GM21717 (cell line): ENCODE measurements at regions not wholly inside any gene's neighbourhood (a gene's known extent, or its start where the extent isn't known, plus 50 kb on each side); places are given as distances from the start of the nearest gene placed in this dataset.
"Not testable (repeated sequence)": the region's sequence is repeated elsewhere in the genome, so short reads cannot be mapped to it uniquely, and the experiment has no call there.

ENCODE experiments used
- ATAC-seq: cut with Tn5 transposase; IDR thresholded peaks from one replicate; pipeline ENCODE4 v1.9.1; 2021; ENCODE audit warnings: mild to moderate bottlenecking, moderate library complexity; ENCODE audit not compliant: unreplicated experiment

DNA sequence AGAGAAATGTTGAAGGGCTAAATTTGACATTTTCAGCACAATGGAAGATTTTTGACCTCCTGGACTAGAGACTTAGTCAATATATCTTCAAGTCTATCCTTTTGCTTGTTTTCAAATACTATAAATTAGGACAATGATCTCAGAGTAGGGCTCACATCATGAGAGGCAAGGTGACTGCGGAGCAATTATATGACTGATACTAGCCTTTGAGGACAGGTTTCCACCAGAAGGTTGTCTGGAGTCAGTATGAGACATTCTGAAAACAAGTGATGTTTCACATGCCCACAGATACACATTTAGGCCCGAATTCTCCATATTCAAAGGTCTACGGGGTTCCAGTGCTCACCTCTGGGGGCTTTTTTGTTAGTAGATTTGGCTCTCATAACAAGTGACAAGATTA, 142.3 kb upstream of the SAMSN1 start:
- no peak for ATAC-seq

- ATAC-seq, result peak; percentile 57
Measured at GRCh38 chr21:14687268-14687625, 141.1 kb upstream of the SAMSN1 start.

DNA sequence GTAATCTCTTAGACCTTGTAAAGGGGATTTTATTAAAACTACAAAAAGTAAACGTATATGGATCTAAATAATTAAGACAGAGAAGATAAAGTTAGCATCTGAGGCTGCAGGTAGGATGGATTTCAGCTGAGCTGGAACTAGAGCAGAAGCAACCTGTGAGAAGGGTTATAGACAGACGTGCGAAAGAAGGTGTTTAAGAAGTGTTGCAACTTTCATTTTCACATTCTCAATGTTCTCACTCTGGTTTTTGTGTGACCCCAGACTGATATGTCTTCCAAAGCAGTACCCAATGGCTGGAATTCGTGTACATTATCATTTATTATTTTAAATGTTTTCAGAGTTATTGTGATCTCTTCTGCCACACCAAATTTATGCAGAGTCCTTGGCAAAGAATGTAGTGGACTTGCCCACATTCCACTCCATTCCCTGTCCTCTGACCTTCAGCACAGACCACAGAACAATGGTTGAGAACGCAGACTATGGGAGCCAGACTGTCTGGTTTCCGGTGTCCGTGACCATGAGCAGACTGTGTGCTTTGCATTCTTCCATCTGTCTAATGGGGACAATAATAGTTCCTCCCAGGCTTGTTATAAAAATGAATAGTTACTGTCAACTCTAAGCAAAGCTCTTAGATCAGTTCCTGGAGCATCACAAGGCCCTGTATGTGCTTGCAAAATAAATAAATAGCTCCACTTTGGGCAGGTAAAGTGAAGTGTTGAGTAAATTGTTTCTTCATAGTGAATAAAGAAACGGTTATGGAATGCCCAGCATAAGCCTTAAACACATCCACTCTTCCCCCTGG, 140.6 kb upstream of the SAMSN1 start:
- peak; percentile 68 for ATAC-seq

DNA sequence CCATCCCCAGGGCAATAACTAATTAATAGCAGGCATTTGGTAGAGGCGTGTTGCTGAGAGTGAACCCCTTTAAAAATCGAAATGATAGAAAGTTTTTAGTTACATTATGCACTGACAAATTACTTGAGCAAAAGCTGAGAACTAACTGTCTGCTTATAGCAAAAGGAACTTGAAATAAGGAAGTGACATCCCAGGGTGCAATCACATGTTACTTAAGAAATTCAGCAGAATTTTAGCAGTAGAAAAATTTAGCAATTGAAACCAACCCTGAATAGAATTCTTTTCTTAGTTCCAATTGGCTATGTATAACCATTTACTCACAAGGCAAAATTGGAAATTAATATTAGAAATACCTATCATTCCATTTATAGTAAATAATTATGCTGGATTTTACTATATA, 139.5 kb upstream of the SAMSN1 start:
- no peak for ATAC-seq

GRCh38 chr21:14684071-14684470, 138.0 kb upstream of the SAMSN1 start:
- no peak for ATAC-seq

DNA sequence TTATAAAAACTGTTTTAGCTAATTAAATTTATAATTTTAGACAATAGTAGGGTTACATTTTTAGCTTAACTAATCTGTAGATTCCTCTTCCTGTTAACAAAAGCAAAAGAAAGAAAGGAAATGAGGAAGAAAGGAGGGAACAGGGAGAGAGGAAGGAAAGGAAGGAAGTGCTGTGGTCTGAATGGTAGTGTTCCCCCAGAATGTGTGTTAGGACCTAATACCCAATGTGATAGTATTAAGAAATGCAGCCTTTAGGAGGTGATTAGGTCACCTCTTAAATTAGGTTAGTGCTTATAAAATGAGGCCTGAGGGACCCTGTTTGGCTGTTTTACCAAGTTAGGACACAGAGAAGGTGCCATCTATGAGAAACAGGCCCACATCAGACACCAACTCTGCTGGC, 136.9 kb upstream of the SAMSN1 start:
- no peak for ATAC-seq

GRCh38 chr21:14678973-14679574, 133.0 kb upstream of the SAMSN1 start:
- ATAC-seq, result no peak

- ATAC-seq, result no peak
Measured at GRCh38 chr21:14677639-14678179, 131.6 kb upstream of the SAMSN1 start.

- no peak for ATAC-seq
Measured at GRCh38 chr21:14677013-14677412, 130.9 kb upstream of the SAMSN1 start.

DNA sequence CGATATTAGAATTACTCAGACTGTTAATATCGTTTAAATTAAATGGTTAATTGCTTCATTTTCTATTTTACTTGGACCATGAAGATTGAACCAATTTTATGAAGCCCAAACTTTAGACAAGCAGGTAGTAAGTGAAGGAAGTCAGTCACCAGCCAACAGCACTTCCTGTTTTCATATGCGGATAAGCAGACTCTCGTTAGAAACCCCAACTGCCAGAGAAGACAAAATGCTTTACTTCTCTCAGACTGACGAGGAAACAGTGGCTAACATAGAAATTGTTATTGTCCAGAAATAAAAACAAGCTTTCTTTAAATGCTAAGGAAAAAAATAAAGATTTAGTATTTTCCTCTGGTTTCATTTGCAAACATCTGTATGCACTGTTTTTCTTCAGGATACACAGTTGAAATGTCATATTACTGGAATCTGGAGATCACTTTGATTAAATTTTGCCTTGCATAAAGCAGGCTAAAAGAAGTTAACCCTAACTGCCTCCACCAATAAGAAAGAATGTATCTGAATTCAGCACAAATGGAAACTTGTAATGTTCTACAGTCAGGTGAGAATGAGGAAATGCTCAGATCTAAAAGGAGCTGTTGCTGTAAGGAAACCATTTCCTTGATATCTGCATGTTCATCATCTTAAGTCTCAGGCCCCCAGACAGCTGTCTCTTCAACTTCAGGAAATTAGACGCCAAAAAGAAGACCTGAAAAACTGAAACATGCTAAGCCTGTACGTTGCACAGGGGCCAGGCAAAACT, 129.8 kb upstream of the SAMSN1 start:
- ATAC-seq, result peak; percentile 55

GRCh38 chr21:14673649-14674048, 127.5 kb upstream of the SAMSN1 start:
- no peak for ATAC-seq

DNA sequence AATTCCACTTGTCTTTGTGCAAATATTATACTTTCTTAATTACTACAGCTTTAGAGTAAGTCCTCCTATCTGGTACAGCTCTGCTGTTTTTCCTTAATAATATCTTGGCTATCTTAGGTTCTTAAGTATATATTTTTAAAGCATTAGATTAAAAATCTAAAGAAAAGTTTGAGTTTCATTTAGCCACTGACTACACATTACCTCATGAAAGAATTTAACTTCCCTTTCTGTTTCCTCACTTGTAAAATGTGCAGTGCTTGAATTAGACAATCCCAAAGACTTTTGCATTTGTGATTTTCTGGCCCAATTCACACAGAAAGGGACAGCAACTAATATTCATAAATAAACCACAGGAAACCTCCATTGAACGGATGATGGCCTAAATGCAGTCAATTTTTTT, 126.4 kb upstream of the SAMSN1 start:
- ATAC-seq, result no peak

DNA sequence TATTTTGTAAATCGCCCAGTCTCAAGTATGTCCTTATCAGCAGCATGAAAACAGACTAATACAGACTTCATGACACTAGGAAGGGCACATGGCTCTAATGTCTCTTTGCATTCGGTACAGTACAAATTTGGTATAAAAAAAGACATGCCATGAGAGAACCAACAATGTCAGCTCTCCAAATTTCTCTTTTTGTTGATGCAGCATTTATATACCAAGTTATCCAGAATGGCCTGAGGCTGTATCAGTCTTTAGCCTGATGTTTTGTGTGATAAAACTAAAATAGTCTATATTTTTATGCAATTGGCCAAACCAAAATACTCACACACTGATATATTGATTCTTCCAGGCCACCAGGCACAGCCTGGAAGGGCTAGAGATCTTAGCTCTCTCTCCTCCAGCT, 124.3 kb upstream of the SAMSN1 start:
- ATAC-seq, result no peak

DNA sequence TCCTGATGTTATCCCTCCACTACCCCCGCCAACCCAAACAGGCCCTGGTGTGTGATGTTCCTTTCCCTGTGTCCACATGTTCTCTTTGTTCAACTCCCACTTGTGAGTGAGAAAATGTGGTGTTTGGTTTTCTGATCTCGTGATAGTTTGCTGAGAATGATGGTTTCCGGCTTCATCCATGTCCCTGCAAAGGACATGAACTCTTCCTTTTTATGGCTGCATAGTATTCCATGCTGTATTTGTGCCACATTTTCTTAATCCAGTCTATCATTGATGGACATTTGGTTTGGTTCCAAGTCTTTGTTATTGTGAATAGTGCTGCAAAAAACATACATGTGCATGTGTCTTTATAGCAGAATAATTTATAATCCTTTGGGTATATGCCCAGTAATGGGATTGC, 123.0 kb upstream of the SAMSN1 start:
- not testable (repeated sequence) for ATAC-seq

GRCh38 chr21:14657241-14658008, 111.3 kb upstream of the SAMSN1 start:
- no peak for ATAC-seq

- ATAC-seq, result no peak
Measured at GRCh38 chr21:14646893-14647292, 100.8 kb upstream of the SAMSN1 start.

DNA sequence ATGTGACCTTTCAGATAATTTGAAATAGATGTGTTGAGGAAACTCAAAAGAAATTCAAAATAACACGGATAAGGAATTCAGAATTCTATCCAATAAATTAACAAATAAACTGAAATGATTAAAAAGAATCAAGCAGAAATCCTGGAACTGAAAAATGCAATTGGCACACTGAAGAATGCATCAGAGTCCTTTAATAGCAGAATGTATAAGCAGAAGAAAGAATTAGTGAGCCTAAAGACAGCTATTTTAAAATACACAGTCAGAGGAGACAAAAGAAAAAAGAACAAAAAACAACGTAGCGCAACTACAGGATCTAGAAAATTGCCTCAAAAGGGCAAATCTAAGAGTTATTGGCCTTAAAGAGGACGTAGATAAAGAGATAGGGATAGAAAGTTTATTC, 99.6 kb upstream of the SAMSN1 start:
- no peak for ATAC-seq

DNA sequence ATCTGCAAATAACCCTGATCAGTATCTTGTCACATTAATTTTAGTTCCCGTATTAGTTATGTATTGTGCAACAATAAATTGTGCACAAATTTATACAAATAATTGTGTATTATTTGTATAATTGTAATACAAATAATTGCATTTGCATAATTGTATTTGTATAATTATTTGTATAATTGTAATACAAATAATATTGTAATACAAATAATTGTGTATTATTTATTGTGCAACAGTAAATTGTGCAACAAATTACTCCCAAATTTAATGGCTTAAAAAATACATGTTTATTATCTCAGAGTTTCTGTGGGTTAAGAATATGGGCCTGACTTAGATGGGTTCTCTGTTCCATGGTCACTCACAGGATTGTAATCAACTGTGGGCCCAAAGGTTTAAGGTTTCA, 86.2 kb upstream of the SAMSN1 start:
- ATAC-seq, result no peak

DNA sequence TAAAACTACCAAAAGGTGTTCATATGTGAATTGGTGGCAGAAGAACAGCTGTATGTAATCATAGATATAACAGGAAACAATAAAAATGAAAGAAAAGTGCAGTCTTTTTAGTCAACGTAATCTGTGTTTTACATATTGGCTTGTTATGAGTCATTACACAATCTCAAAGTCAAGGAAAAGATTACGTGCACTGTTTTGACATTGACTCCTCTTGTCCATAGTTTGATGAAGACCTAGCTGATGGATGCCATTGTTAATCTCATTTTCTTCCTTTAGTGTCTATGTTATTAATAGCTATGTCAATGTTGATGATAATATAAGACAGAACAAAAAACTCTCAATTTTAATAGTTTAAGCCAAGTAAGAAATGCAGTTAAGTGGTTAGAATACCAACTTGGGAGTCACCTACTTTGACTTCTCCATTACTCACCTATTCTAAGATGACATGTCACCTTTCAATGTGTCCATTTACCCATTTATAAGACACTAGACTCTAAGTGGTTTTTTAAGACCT, 84.5 kb upstream of the SAMSN1 start:
- peak; percentile 63 for ATAC-seq

GRCh38 chr21:14629461-14629860, 83.3 kb upstream of the SAMSN1 start:
- no peak for ATAC-seq

DNA sequence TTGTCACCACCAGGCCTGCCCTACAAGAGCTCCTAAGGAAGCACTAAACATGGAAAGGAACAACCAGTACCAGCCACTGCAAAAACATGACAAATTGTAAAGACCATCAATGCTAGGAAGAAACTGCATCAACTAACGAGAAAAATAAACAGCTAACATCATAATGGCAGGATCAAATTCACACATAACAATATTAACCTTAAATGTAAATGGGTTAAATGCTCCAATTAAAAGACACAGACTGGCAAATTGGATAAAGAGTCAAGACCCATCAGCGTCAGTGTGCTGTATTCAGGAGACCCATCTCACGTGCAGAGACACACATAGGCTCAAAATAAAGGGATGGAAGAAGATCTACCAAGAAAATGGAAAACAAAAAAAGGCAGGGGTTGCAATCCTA, 77.0 kb upstream of the SAMSN1 start:
- not testable (repeated sequence) for ATAC-seq
